HEK293 (cell line): ENCODE measurements at regions not wholly inside any gene's neighbourhood (a gene's known extent, or its start where the extent isn't known, plus 50 kb on each side); places are given as distances from the start of the nearest gene placed in this dataset.

ENCODE experiments used
- CTCF ChIA-PET: fragments of 350-600 bp; formaldehyde crosslinking; extraction: SDS; loops from one replicate; lab custom pipeline; 2021; ENCODE audit warnings: antibody characterized with exemption; lab: Yijun Ruan, JAX
- POLR2A ChIA-PET: fragments of 300-600 bp; formaldehyde crosslinking; extraction: SDS; loops from one replicate; lab custom pipeline; 2020; ENCODE audit warnings: antibody characterized with exemption, inconsistent platforms; lab: Yijun Ruan, JAX
- H3K27ac ChIP-seq: fragments of 200-500 bp; sonication (Bioruptor generic); 2 replicates; pipeline ENCODE4 v1.5.1; 2014; ENCODE audit warnings: low read depth, low read length, control low read depth, inconsistent platforms; ENCODE audit errors: extremely low read depth
- H3K36me3 ChIP-seq, 2 experiments: fragments of 200-500 bp in 1 of 2; sonication (Bioruptor generic) in 1 of 2; 1 replicate in 1 of 2; 2 replicates in 1 of 2; pipeline ENCODE4 v1.5.1; 2014 to 2017; ENCODE audit warnings: inconsistent platforms in 2 of 2, low read length in 2 of 2; ENCODE audit not compliant: control insufficient read depth in 2 of 2, insufficient read depth in 1 of 2
- H3K4me1 ChIP-seq: fragments of 200-500 bp; sonication (Bioruptor generic); 2 replicates; pipeline ENCODE4 v1.5.1; 2014; ENCODE audit warnings: mild to moderate bottlenecking, low read length, inconsistent platforms; ENCODE audit not compliant: control insufficient read depth, insufficient read depth
- H3K4me3 ChIP-seq: 2 replicates; pipeline ENCODE4 v1.5.1; 2011; ENCODE audit warnings: low read depth, mild to moderate bottlenecking, control low read depth, low read length, moderate library complexity
- H3K9me3 ChIP-seq: fragments of 200-500 bp; sonication (Bioruptor generic); 2 replicates; pipeline ENCODE4 v1.5.1; 2014; ENCODE audit warnings: low read depth, low read length, inconsistent platforms; ENCODE audit not compliant: control insufficient read depth, insufficient read depth
- HOXC10 ChIP-seq: sonication (generic); formaldehyde crosslinking; IDR thresholded peaks from 2 replicates; pipeline ENCODE4 v1.8.1; 2023; ENCODE audit warnings: mild to moderate bottlenecking, missing genetic modification reagents
- OSR2 ChIP-seq: fragments of 450-650 bp; formaldehyde crosslinking; IDR thresholded peaks from 2 replicates; pipeline ENCODE4 v1.5.1; 2016; ENCODE audit warnings: missing biosample characterization, missing genetic modification characterization
- ZNF16 ChIP-seq: fragments of 450-650 bp; formaldehyde crosslinking; IDR thresholded peaks from 2 replicates; pipeline ENCODE4 v1.5.1; 2016; ENCODE audit warnings: low read depth, missing biosample characterization, missing genetic modification characterization
- ZNF561 ChIP-seq: fragments of 450-650 bp; IDR thresholded peaks from 2 replicates; pipeline ENCODE4 v1.5.1; 2018; ENCODE audit warnings: missing biosample characterization, missing genetic modification characterization, borderline replicate concordance
- ZNF621 ChIP-seq: fragments of 450-650 bp; formaldehyde crosslinking; IDR thresholded peaks from 2 replicates; pipeline ENCODE4 v1.5.1; 2017; ENCODE audit warnings: missing biosample characterization, missing genetic modification characterization
- ZNF624 ChIP-seq: fragments of 450-650 bp; formaldehyde crosslinking; IDR thresholded peaks from 2 replicates; pipeline ENCODE4 v1.5.1; 2017; ENCODE audit warnings: missing biosample characterization, missing genetic modification characterization
- ZNF626 ChIP-seq: fragments of 450-650 bp; sonication (Bioruptor Pico); formaldehyde crosslinking; IDR thresholded peaks from 2 replicates; pipeline ENCODE4 v1.5.1; 2018; ENCODE audit warnings: missing biosample characterization, missing genetic modification characterization, inconsistent platforms
- ZNF629 ChIP-seq: fragments of 450-650 bp; formaldehyde crosslinking; IDR thresholded peaks from 2 replicates; pipeline ENCODE4 v1.5.1; 2017; ENCODE audit warnings: missing biosample characterization, missing genetic modification characterization
- ZNF658 ChIP-seq: fragments of 450-650 bp; formaldehyde crosslinking; IDR thresholded peaks from 2 replicates; pipeline ENCODE4; 2016; ENCODE audit warnings: missing biosample characterization, missing genetic modification characterization
- ZNF660 ChIP-seq: fragments of 450-650 bp; IDR thresholded peaks from 2 replicates; pipeline ENCODE4 v1.5.1; 2018; ENCODE audit warnings: missing biosample characterization, mild to moderate bottlenecking, missing genetic modification characterization
- ZNF707 ChIP-seq: fragments of 450-650 bp; formaldehyde crosslinking; IDR thresholded peaks from 2 replicates; pipeline ENCODE4 v1.5.1; 2016; ENCODE audit warnings: missing biosample characterization, missing genetic modification characterization
- ZNF776 ChIP-seq: fragments of 450-650 bp; formaldehyde crosslinking; IDR thresholded peaks from 2 replicates; pipeline ENCODE4 v1.5.0; 2017; ENCODE audit warnings: missing biosample characterization, missing genetic modification characterization, borderline replicate concordance
- TF ChIP-seq, protein P1 (sequence below): sonication (generic); formaldehyde crosslinking; IDR thresholded peaks from 2 replicates; pipeline ENCODE4 v1.8.1; 2022; ENCODE audit warnings: mild to moderate bottlenecking, moderate library complexity, missing genetic modification reagents
- TF ChIP-seq, protein P2 (sequence below): fragments of 450-650 bp; formaldehyde crosslinking; IDR thresholded peaks from 2 replicates; pipeline ENCODE4 v1.5.1; 2016; ENCODE audit warnings: missing biosample characterization, missing genetic modification characterization
- TF ChIP-seq, protein P3 (sequence below): fragments of 450-650 bp; formaldehyde crosslinking; IDR thresholded peaks from 2 replicates; pipeline ENCODE4 v1.5.1; 2016; ENCODE audit warnings: missing biosample characterization, missing genetic modification characterization
- TF ChIP-seq, protein P4 (sequence below): fragments of 450-650 bp; formaldehyde crosslinking; optimal IDR thresholded peaks from 2 replicates; pipeline ENCODE3; 2016; ENCODE audit warnings: missing biosample characterization, mild to moderate bottlenecking, missing genetic modification characterization
- TF ChIP-seq, protein P5 (sequence below): fragments of 450-650 bp; formaldehyde crosslinking; IDR thresholded peaks from 2 replicates; pipeline ENCODE4 v1.5.1; 2016; ENCODE audit warnings: missing biosample characterization, missing genetic modification characterization

DNA sequence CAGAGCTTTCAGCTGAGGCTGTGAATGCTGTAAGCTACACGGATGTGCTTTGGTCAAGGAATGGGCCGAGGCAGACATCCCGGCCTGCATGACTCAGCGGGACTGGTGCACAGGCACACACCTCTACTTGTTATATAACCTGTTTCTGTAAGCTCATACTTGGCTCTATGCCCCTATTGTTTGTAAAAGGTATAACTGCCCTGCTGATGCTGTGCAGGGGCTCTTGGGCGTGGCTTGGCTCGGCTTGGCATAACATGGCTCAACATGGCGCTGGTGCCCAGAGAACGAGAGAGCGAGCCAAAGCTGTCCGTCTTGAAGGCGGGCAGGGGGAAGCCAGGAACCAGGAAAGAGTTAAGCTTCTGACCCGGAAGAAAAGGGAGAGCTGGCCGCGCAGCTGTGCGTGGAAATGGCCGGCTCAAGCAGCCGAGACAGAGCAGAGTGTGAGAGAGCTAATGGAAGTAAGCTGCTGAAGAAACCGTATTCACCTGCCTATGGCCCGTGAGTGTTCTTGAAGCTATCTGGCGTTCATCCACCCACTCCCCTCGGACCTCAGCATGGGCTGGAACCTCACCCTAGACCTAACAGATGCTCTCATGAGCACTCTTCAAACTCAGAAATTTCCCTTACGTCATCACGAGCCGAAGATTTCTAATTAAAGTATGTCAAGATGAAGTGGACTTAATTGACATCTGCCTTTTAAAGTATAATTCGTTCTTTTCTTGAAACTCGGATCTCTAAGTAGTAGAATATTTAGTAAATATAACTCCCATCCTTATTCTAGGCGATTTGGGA is 286.3 kb upstream of the AGA start (continued):
- TF ChIP-seq, protein P1, sequence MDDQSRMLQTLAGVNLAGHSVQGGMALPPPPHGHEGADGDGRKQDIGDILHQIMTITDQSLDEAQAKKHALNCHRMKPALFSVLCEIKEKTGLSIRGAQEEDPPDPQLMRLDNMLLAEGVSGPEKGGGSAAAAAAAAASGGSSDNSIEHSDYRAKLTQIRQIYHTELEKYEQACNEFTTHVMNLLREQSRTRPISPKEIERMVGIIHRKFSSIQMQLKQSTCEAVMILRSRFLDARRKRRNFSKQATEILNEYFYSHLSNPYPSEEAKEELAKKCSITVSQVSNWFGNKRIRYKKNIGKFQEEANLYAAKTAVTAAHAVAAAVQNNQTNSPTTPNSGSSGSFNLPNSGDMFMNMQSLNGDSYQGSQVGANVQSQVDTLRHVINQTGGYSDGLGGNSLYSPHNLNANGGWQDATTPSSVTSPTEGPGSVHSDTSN (CRISPR knock-in tag): no peak

DNA sequence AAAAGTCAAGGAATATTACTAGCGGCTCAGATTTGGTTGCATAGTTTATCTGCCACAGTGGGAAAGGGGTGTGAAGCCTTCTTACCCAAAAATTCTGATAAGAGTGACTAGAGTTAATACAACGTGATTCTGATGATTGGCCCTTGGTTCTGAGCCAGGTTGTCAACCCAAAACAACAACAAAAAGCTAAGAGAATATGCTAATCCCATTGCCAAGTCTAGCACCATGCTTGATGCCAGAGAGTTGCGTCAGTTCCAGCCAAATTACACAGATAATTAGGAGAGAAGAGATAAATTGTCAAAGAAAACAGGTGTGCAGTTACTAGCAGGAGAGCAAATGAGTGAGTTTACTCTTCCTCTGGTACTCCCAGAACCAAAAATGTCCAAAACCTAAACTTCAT is 287.4 kb upstream of the AGA start:
- Histone ChIP-seq H3K4me1 (no peaks in the 10 kb centered on the region), H3K4me3 (no peak overlapping the region), H3K36me3 (no peaks in the 10 kb centered on the region), H3K27ac (no peak overlapping the region), H3K9me3 (no peaks in the 10 kb centered on the region)
- CTCF ChIA-PET: interaction anchor here (0.6 to 0.9 kb wide), 4 partner anchors 13 to 204 kb away, joined by 3 to 4 read pairs (median 4); no protein-coding TSS in a partner anchor
- TF ChIP-seq ZNF624 (tag by site-specific recombination) (no peak), ZNF16 (tag by site-specific recombination) (no peak), ZNF621 (tag by site-specific recombination) (no peak), ZNF707 (tag by site-specific recombination) (no peak), ZNF776 (tag by site-specific recombination) (no peak), ZNF626 (tag by site-specific recombination) (no peak), ZNF629 (no peak), ZNF660 (tag by site-specific recombination) (no peak), HOXC10 (CRISPR knock-in tag) (no peak), OSR2 (tag by site-specific recombination) (no peak), ZNF658 (tag by site-specific recombination) (no peak), ZNF561 (tag by site-specific recombination) (no peak)
- TF ChIP-seq, protein P2, sequence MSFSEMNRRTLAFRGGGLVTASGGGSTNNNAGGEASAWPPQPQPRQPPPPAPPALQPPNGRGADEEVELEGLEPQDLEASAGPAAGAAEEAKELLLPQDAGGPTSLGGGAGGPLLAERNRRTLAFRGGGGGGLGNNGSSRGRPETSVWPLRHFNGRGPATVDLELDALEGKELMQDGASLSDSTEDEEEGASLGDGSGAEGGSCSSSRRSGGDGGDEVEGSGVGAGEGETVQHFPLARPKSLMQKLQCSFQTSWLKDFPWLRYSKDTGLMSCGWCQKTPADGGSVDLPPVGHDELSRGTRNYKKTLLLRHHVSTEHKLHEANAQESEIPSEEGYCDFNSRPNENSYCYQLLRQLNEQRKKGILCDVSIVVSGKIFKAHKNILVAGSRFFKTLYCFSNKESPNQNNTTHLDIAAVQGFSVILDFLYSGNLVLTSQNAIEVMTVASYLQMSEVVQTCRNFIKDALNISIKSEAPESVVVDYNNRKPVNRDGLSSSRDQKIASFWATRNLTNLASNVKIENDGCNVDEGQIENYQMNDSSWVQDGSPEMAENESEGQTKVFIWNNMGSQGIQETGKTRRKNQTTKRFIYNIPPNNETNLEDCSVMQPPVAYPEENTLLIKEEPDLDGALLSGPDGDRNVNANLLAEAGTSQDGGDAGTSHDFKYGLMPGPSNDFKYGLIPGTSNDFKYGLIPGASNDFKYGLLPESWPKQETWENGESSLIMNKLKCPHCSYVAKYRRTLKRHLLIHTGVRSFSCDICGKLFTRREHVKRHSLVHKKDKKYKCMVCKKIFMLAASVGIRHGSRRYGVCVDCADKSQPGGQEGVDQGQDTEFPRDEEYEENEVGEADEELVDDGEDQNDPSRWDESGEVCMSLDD: no peak
- TF ChIP-seq, protein P3, sequence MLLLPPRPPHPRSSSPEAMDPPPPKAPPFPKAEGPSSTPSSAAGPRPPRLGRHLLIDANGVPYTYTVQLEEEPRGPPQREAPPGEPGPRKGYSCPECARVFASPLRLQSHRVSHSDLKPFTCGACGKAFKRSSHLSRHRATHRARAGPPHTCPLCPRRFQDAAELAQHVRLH (tag by site-specific recombination): no peak
- TF ChIP-seq, protein P4, sequence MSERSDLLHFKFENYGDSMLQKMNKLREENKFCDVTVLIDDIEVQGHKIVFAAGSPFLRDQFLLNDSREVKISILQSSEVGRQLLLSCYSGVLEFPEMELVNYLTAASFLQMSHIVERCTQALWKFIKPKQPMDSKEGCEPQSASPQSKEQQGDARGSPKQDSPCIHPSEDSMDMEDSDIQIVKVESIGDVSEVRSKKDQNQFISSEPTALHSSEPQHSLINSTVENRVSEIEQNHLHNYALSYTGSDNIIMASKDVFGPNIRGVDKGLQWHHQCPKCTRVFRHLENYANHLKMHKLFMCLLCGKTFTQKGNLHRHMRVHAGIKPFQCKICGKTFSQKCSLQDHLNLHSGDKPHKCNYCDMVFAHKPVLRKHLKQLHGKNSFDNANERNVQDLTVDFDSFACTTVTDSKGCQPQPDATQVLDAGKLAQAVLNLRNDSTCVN (tag by site-specific recombination): no peak
- TF ChIP-seq, protein P5, sequence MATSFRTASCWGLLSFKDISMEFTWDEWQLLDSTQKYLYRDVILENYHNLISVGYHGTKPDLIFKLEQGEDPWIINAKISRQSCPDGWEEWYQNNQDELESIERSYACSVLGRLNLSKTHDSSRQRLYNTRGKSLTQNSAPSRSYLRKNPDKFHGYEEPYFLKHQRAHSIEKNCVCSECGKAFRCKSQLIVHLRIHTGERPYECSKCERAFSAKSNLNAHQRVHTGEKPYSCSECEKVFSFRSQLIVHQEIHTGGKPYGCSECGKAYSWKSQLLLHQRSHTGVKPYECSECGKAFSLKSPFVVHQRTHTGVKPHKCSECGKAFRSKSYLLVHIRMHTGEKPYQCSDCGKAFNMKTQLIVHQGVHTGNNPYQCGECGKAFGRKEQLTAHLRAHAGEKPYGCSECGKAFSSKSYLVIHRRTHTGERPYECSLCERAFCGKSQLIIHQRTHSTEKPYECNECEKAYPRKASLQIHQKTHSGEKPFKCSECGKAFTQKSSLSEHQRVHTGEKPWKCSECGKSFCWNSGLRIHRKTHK (tag by site-specific recombination): no peak
- POLR2A ChIA-PET: no interaction called here
